AG09319 (cell line): ENCODE measurements at regions not wholly inside any gene's neighbourhood (a gene's known extent, or its start where the extent isn't known, plus 50 kb on each side); places are given as distances from the start of the nearest gene placed in this dataset.
"Not testable (repeated sequence)": the region's sequence is repeated elsewhere in the genome, so short reads cannot be mapped to it uniquely, and the experiment has no call there.

Source experiments
- DNase-seq: peaks from one replicate; pipeline ENCODE4 v3.0.0-alpha.2; 2010; ENCODE audit warnings: low read depth; ENCODE audit errors: extremely low read depth
- CTCF ChIP-seq: IDR thresholded peaks from 2 replicates; pipeline ENCODE4 v1.5.1; 2011; ENCODE audit warnings: low read depth, mild to moderate bottlenecking, inconsistent platforms, low read length, moderate library complexity

GRCh38 chr6:86251106-86251505, 608.4 kb upstream of the SYNCRIP start:
- TF ChIP-seq CTCF: no peak
- no peak for DNase-seq

GRCh38 chr6:86217906-86218305, 575.2 kb upstream of the SYNCRIP start:
- no peak for DNase-seq
- no peak for TF ChIP-seq CTCF

GRCh38 chr6:86215323-86215722, 572.6 kb upstream of the SYNCRIP start:
- no peak for DNase-seq
- no peak for TF ChIP-seq CTCF

- no peak for TF ChIP-seq CTCF
- DNase-seq: no peak
Measured at GRCh38 chr6:86205980-86206379, 563.3 kb upstream of the SYNCRIP start.

GRCh38 chr6:86203044-86203443, 560.4 kb upstream of the SYNCRIP start:
- no peak for TF ChIP-seq CTCF
- no peak for DNase-seq

- no peak for DNase-seq
- TF ChIP-seq CTCF: no peak
Measured at GRCh38 chr6:86193821-86194220, 551.1 kb upstream of the SYNCRIP start.

GRCh38 chr6:86192123-86192522, 549.4 kb upstream of the SYNCRIP start:
- no peak; the same call in 1 of the 2 replicates for TF ChIP-seq CTCF
- DNase-seq: no peak

GRCh38 chr6:86175149-86175548, 532.5 kb upstream of the SYNCRIP start:
- DNase-seq: not testable (repeated sequence)
